Astrocyte (in vitro differentiated cells and primary cell): ENCODE measurements at regions not wholly inside any gene's neighbourhood (a gene's known extent, or its start where the extent isn't known, plus 50 kb on each side); places are given as distances from the start of the nearest gene placed in this dataset.

Source experiments
- EZH2 ChIP-seq: IDR thresholded peaks from 2 replicates; pipeline ENCODE4 v1.6.1; 2012; ENCODE audit warnings: mild to moderate bottlenecking, low read length, inconsistent platforms; ENCODE audit not compliant: insufficient read depth
- TF ChIP-seq, protein P1 (sequence below): IDR thresholded peaks from 2 replicates; pipeline ENCODE4 v1.5.1; 2011; ENCODE audit warnings: low read depth, mild to moderate bottlenecking, inconsistent platforms, low read length, moderate library complexity; ENCODE audit not compliant: insufficient read depth

GRCh38 chrX:88830111-88830510 is 83.1 kb downstream of the CPXCR1 start:
- TF ChIP-seq, protein P1, sequence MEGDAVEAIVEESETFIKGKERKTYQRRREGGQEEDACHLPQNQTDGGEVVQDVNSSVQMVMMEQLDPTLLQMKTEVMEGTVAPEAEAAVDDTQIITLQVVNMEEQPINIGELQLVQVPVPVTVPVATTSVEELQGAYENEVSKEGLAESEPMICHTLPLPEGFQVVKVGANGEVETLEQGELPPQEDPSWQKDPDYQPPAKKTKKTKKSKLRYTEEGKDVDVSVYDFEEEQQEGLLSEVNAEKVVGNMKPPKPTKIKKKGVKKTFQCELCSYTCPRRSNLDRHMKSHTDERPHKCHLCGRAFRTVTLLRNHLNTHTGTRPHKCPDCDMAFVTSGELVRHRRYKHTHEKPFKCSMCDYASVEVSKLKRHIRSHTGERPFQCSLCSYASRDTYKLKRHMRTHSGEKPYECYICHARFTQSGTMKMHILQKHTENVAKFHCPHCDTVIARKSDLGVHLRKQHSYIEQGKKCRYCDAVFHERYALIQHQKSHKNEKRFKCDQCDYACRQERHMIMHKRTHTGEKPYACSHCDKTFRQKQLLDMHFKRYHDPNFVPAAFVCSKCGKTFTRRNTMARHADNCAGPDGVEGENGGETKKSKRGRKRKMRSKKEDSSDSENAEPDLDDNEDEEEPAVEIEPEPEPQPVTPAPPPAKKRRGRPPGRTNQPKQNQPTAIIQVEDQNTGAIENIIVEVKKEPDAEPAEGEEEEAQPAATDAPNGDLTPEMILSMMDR: no peak
- no peak for TF ChIP-seq EZH2
